ENCODE measurements at regions not wholly inside any gene's neighbourhood (a gene's known extent, or its start where the extent isn't known, plus 50 kb on each side); places are given as distances from the start of the nearest gene placed in this dataset.

DNA sequence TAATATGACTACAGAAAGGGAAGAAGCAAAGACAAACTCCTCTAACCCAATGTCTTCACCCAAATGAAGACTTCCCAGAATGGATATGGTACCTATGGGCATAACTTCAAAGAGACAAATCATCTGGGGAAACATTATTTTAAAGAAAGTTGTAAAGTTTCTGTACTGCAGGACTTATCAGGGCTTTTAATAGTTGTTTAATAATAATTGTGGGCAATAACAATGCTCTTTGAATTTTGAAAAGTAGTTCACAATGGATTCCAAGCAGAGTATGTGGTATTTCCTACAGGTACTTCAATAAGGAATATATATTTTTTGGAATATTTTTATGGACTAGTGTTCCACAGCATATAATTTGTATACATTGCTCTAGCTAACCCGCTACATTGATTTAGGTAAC is 503.1 kb downstream of the MCTP2 start:
- no peak for DNase-seq
- Histone ChIP-seq H3K79me2 (ENCODE audit: low read length) (no peaks in the 10 kb centered on the region), H3K9me2 (replicated peaks; ENCODE audit: insufficient read depth, low read length) (no peaks in the 10 kb centered on the region), H3K9me3 (ENCODE audit: low read length) (no peaks in the 10 kb centered on the region), H4K20me1 (ENCODE audit: insufficient read depth, low read depth, low read length) (no peaks in the 10 kb centered on the region), H3K27ac (ENCODE audit: low read length) (no peak overlapping the region), H2AFZ (ENCODE audit: low read length) (no peak overlapping the region), H3K36me3 (ENCODE audit: insufficient read depth, low read length) (no peaks in the 10 kb centered on the region), H3K9ac (ENCODE audit: low read length) (no peak overlapping the region), H3K4me2 (ENCODE audit: low read depth, low read length, poor library complexity, severe bottlenecking) (no peak overlapping the region), H3K27me3 (ENCODE audit: low read length) (no peaks in the 10 kb centered on the region), H3K4me3 (ENCODE audit: low read length) (no peak overlapping the region), H3K4me1 (ENCODE audit: low read length) (no peaks in the 10 kb centered on the region)

GRCh38 chr15:94736236-94736635 is 504.9 kb downstream of the MCTP2 start:
- Histone ChIP-seq H3K27me3 (ENCODE audit: low read length) (no peaks in the 10 kb centered on the region), H3K4me3 (ENCODE audit: low read length) (no peak overlapping the region), H3K4me2 (ENCODE audit: low read depth, low read length, poor library complexity, severe bottlenecking) (no peak overlapping the region), H3K4me1 (ENCODE audit: low read length) (no peaks in the 10 kb centered on the region), H2AFZ (ENCODE audit: low read length) (no peak overlapping the region), H3K36me3 (ENCODE audit: insufficient read depth, low read length) (no peaks in the 10 kb centered on the region), H4K20me1 (ENCODE audit: insufficient read depth, low read depth, low read length) (no peaks in the 10 kb centered on the region), H3K79me2 (ENCODE audit: low read length) (no peaks in the 10 kb centered on the region), H3K9me3 (ENCODE audit: low read length) (no peaks in the 10 kb centered on the region), H3K27ac (ENCODE audit: low read length) (no peak overlapping the region), H3K9ac (ENCODE audit: low read length) (no peak overlapping the region), H3K9me2 (replicated peaks; ENCODE audit: insufficient read depth, low read length) (no peaks in the 10 kb centered on the region)
- no peak for DNase-seq

DNA sequence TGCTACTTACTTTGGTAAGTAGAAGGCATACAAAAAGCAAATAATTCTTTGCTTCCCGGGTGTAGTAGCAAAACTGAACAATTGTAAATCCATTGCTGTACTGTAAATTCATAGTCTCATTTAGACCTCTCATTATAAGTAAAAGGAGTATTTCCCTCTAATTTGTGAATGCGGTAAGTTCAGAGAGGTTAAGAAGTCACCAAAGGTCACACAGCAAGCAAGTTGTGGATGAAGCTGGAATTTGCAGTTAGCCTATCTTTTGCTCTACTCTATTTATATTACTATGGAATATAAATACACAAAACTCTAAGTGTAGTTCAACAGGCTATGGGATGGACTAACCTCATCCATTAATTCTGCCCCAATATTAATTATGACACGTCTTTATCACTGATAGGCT is 508.3 kb downstream of the MCTP2 start:
- H3K4me2 ChIP-seq (ENCODE audit: low read depth, low read length, poor library complexity, severe bottlenecking): no peak overlapping the region
- no peaks in the 10 kb centered on the region for H3K9me3 ChIP-seq (ENCODE audit: low read length)
- no peak for DNase-seq

DNA sequence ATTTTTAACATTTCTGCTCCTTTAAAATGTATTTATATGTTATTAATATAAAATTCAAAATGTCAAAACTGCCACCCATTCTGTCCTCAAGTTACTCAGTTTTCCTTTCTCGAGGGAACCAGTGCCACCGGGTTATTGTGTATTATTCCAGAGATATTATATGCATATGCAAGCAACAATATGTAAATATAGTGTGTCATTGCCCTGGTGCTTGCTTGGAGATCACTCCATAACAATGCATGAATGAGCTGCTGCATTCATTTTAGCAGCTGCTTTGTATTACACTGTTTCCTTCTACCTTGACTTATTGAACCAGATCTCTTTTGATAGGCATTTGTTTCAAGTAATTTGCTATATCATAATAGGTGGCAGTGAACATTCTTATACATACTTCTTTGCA is 509.1 kb downstream of the MCTP2 start:
- Histone ChIP-seq H3K27me3 (ENCODE audit: low read length) (no peaks in the 10 kb centered on the region), H3K4me1 (ENCODE audit: low read length) (no peaks in the 10 kb centered on the region), H2AFZ (ENCODE audit: low read length) (no peak overlapping the region), H3K4me3 (ENCODE audit: low read length) (no peak overlapping the region), H3K9ac (ENCODE audit: low read length) (no peak overlapping the region), H3K27ac (ENCODE audit: low read length) (no peak overlapping the region), H3K9me2 (replicated peaks; ENCODE audit: insufficient read depth, low read length) (no peaks in the 10 kb centered on the region), H4K20me1 (ENCODE audit: insufficient read depth, low read depth, low read length) (no peaks in the 10 kb centered on the region), H3K9me3 (ENCODE audit: low read length) (no peaks in the 10 kb centered on the region), H3K36me3 (ENCODE audit: insufficient read depth, low read length) (no peaks in the 10 kb centered on the region), H3K4me2 (ENCODE audit: low read depth, low read length, poor library complexity, severe bottlenecking) (no peak overlapping the region), H3K79me2 (ENCODE audit: low read length) (no peaks in the 10 kb centered on the region)
- no peak for DNase-seq

More for the DNA sequence above, 508.3 kb downstream of the MCTP2 start:
- no peaks in the 10 kb centered on the region for H3K4me1 ChIP-seq (ENCODE audit: low read length)
- no peak overlapping the region for H2AFZ ChIP-seq (ENCODE audit: low read length)
- no peaks in the 10 kb centered on the region for H3K9me2 ChIP-seq (replicated peaks; ENCODE audit: insufficient read depth, low read length)
- no peak overlapping the region for H3K9ac ChIP-seq (ENCODE audit: low read length)
- H3K27me3 ChIP-seq (ENCODE audit: low read length): no peaks in the 10 kb centered on the region
- no peaks in the 10 kb centered on the region for H4K20me1 ChIP-seq (ENCODE audit: insufficient read depth, low read depth, low read length)
- no peak overlapping the region for H3K4me3 ChIP-seq (ENCODE audit: low read length)
- H3K79me2 ChIP-seq (ENCODE audit: low read length): no peaks in the 10 kb centered on the region
- H3K27ac ChIP-seq (ENCODE audit: low read length): no peak overlapping the region
- no peaks in the 10 kb centered on the region for H3K36me3 ChIP-seq (ENCODE audit: insufficient read depth, low read length)

DNA sequence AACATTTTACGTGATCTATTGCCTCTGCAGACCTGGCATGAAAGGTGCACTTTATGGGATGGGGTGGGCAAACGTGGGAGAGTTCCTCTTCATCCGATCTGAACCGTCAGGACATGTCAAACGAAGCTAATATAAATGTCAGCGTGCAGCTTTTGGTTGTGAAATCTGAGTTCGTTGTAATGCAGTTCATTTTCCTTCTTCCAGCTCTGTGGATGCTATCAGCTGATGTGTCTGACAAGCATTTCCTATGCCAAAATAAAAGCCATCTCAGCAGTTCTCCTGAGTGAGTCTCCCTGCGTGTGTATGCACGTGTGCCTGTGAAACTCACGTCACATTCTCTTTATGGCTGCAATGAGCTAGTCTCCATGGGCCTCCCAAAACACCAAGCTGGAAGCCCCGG is 512.3 kb downstream of the MCTP2 start:
- Histone ChIP-seq H3K9me2 (replicated peaks; ENCODE audit: insufficient read depth, low read length) (no peaks in the 10 kb centered on the region), H3K4me3 (ENCODE audit: low read length) (no peak overlapping the region), H3K9me3 (ENCODE audit: low read length) (no peaks in the 10 kb centered on the region), H2AFZ (ENCODE audit: low read length) (no peak overlapping the region), H3K9ac (ENCODE audit: low read length) (no peak overlapping the region), H3K27ac (ENCODE audit: low read length) (no peak overlapping the region), H3K27me3 (ENCODE audit: low read length) (no peaks in the 10 kb centered on the region), H3K4me2 (ENCODE audit: low read depth, low read length, poor library complexity, severe bottlenecking) (no peak overlapping the region), H3K36me3 (ENCODE audit: insufficient read depth, low read length) (no peaks in the 10 kb centered on the region), H4K20me1 (ENCODE audit: insufficient read depth, low read depth, low read length) (no peaks in the 10 kb centered on the region), H3K79me2 (ENCODE audit: low read length) (no peaks in the 10 kb centered on the region), H3K4me1 (ENCODE audit: low read length) (no peaks in the 10 kb centered on the region)
- DNase-seq: no peak

- Histone ChIP-seq H3K4me1 (ENCODE audit: low read length) (no peaks in the 10 kb centered on the region), H3K27me3 (ENCODE audit: low read length) (no peaks in the 10 kb centered on the region), H3K9ac (ENCODE audit: low read length) (no peak overlapping the region), H3K9me2 (replicated peaks; ENCODE audit: insufficient read depth, low read length) (no peaks in the 10 kb centered on the region), H3K9me3 (ENCODE audit: low read length) (no peaks in the 10 kb centered on the region), H3K4me2 (ENCODE audit: low read depth, low read length, poor library complexity, severe bottlenecking) (no peak overlapping the region), H4K20me1 (ENCODE audit: insufficient read depth, low read depth, low read length) (no peaks in the 10 kb centered on the region), H3K79me2 (ENCODE audit: low read length) (no peaks in the 10 kb centered on the region), H2AFZ (ENCODE audit: low read length) (no peak overlapping the region), H3K4me3 (ENCODE audit: low read length) (no peak overlapping the region), H3K27ac (ENCODE audit: low read length) (no peak overlapping the region), H3K36me3 (ENCODE audit: insufficient read depth, low read length) (no peaks in the 10 kb centered on the region)
- no peak for DNase-seq
These were observed 512.9 kb downstream of the MCTP2 start for GRCh38 chr15:94744080-94744793.

GRCh38 chr15:94745371-94745770 is 514.0 kb downstream of the MCTP2 start:
- Histone ChIP-seq H3K9me2 (replicated peaks; ENCODE audit: insufficient read depth, low read length) (no peaks in the 10 kb centered on the region), H3K79me2 (ENCODE audit: low read length) (no peaks in the 10 kb centered on the region), H3K4me1 (ENCODE audit: low read length) (peaks cover 4% of the 10 kb centered on the region), H3K9ac (ENCODE audit: low read length) (no peak overlapping the region), H3K27ac (ENCODE audit: low read length) (no peak overlapping the region), H3K27me3 (ENCODE audit: low read length) (no peaks in the 10 kb centered on the region), H3K36me3 (ENCODE audit: insufficient read depth, low read length) (no peaks in the 10 kb centered on the region), H4K20me1 (ENCODE audit: insufficient read depth, low read depth, low read length) (no peaks in the 10 kb centered on the region), H3K4me3 (ENCODE audit: low read length) (no peak overlapping the region), H2AFZ (ENCODE audit: low read length) (no peak overlapping the region), H3K9me3 (ENCODE audit: low read length) (no peaks in the 10 kb centered on the region), H3K4me2 (ENCODE audit: low read depth, low read length, poor library complexity, severe bottlenecking) (no peak overlapping the region)
- no peak for DNase-seq

DNA sequence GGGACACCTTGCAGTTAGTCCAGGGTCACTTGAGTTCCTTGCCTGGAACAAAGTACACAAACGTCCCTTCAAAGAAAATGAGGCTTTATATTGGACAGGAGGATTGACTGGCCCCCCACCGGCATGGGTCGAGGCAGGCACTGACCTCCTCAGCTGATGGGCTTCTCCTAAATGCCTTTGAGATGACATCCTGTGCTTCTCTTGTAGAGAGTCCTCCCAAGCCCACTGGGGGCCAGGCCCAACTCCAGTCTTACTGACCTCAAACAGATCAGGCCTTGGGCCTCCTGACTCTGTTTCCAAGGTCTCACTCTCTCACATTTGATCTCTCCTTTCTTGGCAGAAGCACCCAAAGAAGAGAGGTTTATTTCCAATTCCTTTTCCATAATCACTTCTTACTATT is 516.1 kb downstream of the MCTP2 start:
- peaks cover 5% of the 10 kb centered on the region for H3K4me1 ChIP-seq (ENCODE audit: low read length)

More for the DNA sequence above, 516.1 kb downstream of the MCTP2 start:
- no peak for DNase-seq
- H4K20me1 ChIP-seq (ENCODE audit: insufficient read depth, low read depth, low read length): no peaks in the 10 kb centered on the region
- no peak overlapping the region for H3K27ac ChIP-seq (ENCODE audit: low read length)
- H2AFZ ChIP-seq (ENCODE audit: low read length): no peak overlapping the region
- H3K79me2 ChIP-seq (ENCODE audit: low read length): no peaks in the 10 kb centered on the region
- H3K4me3 ChIP-seq (ENCODE audit: low read length): no peak overlapping the region
- H3K36me3 ChIP-seq (ENCODE audit: insufficient read depth, low read length): no peaks in the 10 kb centered on the region
- no peaks in the 10 kb centered on the region for H3K9me3 ChIP-seq (ENCODE audit: low read length)
- no peak overlapping the region for H3K9ac ChIP-seq (ENCODE audit: low read length)
- H3K27me3 ChIP-seq (ENCODE audit: low read length): no peaks in the 10 kb centered on the region
- no peak overlapping the region for H3K4me2 ChIP-seq (ENCODE audit: low read depth, low read length, poor library complexity, severe bottlenecking)
- H3K9me2 ChIP-seq (replicated peaks; ENCODE audit: insufficient read depth, low read length): no peaks in the 10 kb centered on the region

Measured in Karpas-422 (cell line).